HG03469 (cell line): ENCODE measurements at regions not wholly inside any gene's neighbourhood (a gene's known extent, or its start where the extent isn't known, plus 50 kb on each side); places are given as distances from the start of the nearest gene placed in this dataset.

Experiments used
- ATAC-seq: cut with Tn5 transposase; IDR thresholded peaks from one replicate; pipeline ENCODE4 v1.9.1; 2021; ENCODE audit warnings: mild to moderate bottlenecking, moderate library complexity, moderate number of reproducible peaks; ENCODE audit not compliant: unreplicated experiment

DNA sequence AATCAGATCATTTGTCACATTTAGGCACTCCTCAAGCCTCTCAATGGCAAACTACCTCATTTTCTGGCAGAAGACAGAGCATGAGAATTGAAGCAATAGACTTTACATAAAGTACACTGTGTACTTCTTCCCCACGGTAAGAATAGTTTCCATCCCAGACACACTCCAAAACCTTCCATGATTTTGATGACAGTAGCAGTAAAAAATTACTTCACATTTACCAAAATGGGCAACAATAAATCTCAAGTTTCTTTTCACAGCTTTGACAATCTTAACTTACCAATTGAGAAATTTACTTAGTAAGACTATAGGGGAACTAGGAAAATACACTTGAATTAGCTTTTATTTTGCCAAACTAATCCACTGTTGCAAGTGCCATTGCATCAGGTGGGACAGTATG, 353.8 kb downstream of the HAO1 start:
- no peak for ATAC-seq

DNA sequence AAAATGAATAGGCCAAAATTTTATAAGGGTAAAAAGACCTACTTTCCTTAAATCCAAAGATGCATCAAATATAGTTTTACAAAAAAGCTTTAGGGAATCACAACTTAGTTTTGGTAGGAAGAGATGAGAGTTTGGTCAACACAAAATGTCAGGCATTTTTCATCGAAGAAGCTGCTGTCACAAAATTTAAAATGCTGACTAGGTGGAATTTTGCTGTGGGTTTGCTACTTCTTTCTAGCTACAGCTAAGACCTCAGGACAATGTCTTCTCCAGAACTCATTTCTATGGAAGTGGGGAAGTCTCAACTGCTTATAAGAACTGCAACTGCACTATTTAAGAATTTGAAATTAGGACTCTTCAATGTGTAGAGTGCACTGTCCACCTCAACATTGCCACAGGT, 351.1 kb downstream of the HAO1 start:
- ATAC-seq: no peak

DNA sequence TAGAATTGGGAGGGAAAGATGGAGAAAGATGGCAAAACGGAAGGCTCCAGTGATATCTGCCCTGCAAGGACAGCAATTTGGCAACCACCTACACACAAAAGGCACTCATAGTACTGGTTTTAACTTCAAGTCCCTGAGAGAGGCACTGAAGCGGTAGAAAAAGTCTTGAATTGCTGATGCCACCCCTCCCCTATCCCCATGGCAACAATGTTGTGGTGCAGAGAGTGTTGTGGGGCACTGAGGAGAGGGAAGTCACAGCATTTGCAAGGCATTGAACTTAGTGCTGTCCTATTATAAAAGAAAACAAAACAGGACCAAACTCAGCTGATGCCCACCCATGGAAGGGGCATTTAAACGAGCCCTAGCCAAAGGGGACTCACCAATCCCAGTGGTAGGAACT, 343.7 kb downstream of the HAO1 start:
- ATAC-seq: no peak

DNA sequence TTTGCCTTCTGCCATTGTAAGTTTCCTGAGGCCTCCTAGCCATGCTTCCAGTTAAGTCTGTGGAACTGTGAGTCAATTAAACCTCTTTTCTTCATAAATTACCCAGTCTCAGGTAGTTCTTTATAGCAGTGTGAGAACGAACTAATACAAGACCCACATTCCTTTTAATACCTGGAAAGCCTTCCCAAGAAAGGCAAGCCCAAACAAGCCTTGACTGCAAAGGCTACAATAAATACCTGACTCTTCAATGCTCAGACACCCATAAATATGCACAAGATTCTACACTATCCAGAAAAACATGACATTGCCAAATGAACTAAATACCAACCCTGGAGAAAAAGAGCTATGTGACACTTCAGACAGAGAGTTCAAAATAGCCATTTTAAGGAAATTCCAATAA, 338.8 kb downstream of the HAO1 start:
- ATAC-seq: no peak

DNA sequence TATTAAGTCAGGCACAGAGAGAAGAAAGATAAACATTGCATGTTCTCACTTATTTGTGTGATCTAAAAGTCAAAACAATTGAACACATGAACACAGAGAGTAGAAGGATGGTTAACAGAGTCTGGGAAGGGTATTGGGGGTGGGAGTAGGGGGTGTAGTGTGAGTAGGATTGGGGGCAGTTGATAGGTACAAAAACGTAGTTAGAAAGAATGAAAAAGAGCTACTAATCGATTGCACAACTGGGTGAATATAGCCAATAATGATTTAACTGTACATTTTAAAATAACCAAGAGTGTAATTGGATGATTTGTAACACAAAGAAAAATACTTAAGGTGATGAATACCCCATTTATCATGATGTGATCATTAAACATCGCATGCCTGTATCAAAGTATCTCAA, 333.3 kb downstream of the HAO1 start:
- ATAC-seq: no peak

DNA sequence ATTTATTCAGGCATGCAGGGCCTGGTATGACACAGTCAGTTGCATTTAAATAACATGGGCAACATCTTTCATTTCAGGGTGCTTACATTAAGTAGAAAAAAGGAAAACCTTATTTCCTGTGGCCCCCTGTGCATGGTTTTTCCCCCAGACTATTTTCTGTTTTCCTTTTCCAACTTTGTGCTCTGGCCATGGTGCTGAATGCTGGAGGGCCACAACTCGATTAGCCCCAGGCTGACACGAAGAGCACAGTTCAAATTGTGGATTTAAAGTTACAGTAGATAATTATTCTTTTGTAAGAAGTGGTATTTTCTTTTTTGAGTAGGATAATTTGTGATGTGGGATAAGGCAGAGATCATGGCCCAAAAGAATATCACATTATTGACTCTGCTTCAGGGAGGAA, 332.0 kb downstream of the HAO1 start:
- no peak for ATAC-seq

DNA sequence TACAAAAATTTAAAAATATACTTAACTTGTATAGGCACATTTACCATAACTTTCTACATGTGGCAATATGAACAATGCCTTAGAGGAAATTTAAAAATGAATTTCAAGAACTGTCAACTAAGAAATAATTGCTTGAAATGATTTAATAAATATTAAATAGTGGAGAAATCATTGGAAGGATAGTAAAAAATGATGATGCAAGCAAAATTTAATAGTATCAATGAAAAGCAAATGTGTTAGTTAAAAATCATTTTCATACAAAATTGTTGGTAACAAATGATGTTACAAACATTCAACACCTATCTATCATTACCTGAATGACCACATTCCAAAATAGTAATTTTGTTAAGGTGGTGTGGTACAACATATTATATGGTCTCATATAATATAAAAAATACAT, 331.0 kb downstream of the HAO1 start:
- ATAC-seq: no peak

DNA sequence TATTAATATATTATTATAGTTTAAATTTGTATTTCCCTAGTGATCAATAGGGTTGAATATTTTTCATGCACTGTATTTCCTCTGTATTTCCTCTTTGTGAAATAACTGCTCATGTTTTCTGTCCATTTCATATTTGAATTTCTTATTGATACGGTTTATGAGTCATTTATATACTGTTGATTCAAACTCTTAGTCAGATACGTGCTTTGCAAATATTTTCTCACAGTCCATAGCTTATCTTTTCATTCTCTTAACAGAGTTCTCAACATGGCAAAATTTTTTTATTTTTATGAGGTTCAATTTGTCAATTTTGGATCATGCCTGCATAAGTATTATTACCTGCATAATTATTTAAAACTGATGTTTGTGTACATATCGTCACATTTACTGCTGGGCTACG, 329.6 kb downstream of the HAO1 start:
- no peak for ATAC-seq

DNA sequence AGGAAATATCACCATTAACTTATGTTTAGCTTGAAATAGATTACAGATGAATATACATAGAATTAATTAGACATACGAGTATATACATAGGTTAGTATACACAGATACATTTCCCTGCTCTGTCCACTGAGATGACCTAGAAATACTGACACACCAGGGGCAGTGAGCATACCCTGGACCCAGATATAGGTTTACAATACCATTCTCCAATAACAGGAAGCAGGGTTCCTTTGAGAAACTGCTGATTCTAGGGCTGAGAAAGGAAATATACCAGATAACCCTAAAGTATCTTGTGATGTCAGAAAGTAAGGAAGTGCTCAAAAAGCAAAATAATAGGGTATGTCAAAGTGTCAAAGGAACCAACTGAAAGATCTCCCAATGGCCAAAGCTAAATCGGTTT, 322.5 kb downstream of the HAO1 start:
- ATAC-seq: no peak

DNA sequence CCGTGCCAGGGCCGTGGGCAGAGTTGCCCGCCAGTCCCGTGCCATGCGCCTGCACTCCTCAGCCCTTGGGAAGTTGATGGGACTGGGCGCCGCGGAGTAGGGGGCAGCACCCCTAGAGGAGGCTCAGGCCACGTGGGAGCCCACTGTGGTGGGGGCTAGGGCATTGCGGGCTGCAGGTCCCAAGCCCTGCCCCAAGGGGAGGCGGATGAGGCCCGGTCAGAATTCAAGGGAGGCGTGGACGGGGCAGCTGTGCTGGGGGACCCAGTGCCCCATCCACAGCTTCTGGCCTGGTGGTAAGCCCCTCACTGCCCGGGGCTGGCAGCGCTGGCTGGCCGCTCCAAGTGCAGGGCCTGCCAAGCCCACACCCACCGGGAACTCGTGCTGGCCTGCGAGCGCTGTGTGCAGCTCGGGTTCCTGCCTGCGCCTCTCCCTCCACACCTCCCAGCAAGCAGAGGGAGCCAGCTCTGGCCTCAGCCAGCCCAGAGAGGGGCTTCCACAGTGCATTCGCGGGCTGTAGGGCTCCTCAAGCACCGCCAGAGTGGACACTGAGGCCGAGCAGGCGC, 317.8 kb downstream of the HAO1 start:
- ATAC-seq: no peak

DNA sequence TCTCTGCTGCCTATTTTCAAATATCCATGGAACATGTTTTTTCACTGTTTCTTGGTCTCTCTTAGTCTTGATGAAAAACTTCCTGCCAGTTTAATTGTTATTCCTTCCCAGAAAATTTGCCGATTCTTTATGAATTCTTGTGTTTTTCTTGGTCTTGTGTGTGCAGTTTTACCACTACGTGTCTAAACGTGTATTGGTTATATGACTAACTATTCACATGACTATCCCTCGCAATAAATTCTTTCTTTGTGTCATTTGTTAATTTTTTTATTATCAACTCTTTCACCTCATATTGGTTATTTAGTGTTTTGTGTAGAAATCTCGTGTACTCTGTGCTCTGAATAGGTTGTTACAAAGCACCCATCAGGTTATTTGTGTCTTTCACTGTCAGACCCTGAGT, 315.4 kb downstream of the HAO1 start:
- ATAC-seq: no peak

DNA sequence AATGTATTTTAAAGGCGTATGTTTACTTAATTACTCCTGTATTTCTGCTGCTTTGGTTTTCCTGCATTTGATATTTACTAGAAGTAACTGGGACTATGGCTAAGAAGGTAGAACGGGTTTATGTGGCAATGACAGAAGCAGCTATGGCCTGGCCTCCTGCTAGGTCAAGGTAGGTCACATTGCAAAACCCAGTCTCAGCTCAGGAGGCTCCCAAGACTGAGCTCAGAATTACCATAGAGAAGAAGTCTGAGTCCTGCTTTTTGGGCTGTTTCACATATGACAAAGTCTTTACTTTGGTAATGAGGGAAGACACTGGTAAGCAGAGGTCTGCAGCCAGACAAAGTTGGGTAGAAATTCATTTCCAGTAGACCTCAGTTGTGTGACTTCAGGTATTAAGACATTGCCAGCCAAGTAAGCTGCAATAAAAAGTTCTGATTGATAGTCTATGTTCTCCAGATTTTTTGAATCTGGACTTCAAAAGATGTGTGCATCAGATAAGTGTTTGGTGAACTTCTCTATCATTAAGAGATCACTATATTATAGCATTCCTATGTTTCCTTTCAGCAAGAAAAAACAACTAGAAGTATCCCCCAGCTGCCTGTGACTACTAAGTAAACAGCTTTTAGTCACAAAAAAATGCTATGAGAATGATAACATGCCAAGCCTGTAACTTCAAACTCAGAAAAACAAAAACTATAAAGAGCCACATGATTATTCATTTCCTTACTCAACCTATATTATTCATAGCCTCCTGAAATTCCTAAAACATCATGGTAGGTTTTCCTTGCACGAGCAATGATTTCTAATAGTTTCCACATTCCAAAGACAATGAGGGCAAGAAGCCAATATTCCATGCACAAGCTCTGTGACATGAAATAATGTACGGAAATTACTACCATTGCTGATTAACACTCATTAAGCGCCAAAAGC, 312.3 kb downstream of the HAO1 start:
- no peak for ATAC-seq

DNA sequence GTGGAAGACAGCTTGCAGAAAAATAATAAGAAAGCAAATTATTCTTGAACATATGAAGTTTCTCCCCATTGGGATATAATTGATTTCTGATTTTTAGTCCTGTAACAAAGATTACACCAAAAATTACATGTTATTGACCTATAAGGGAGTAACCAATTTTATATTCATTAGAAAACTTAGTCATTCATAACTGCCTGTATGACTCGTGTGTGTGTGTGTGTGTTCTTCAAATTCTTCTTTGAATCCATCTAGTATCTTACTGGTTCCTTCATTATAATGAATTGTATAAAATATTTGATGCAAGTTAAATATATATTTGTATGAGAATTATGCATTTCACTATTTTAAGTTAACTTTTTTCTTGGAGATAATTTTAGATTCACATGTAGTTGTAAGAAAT, 310.4 kb downstream of the HAO1 start:
- no peak for ATAC-seq

DNA sequence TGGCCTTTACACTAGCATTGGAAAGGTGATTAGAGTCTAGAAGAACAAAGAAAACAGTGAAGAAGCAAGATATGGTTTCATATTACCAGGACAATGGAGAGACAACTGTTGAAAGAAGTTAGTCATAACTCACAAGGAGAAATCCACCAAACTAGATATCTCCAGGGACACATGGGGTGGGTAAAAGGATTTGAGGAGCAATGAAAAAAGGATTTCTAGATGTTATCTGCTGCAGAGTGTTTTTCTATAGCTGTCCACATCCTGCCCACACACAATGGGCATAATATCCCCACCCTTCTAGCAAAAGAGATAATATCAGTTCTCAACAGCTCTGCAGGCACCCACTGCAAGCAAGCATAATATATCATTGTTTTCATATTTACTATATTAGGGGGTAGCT, 303.1 kb downstream of the HAO1 start:
- no peak for ATAC-seq

DNA sequence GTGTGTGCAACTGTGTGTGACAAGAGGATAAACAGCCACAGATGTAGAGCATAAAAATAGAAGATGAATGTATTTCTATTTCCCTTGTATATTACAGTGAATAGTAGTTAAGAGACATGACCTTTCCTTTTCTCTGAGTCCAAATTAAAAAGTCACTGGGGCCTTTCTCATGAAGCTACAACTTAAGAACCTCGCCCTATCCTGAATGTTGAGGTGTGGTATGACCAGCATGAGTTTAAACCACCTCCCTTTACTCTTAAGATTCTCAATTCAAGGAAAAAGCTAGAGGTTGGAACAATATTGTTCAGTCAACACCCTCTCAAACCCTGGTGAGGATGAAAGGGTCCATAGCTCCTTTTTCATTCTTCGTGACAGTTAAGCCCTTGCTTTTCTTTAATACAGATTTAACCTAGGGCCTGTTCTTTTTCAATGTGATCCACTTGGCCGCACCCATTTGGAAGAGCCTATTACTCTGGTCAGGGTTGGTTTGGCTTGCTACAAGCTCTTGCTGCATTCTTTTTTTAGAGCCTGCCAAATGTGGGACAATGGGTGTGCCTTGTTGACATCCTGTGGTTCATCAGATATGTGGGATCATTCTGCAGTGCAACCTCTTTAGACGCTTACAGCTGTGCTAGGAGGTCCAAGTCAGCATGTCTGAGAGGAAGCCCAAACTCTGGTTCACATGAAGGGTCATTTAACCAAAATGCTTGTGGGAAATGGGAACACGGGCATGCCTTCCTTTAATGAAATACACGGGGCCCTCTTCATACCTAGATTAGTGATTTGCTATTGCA, 290.0 kb downstream of the HAO1 start:
- no peak for ATAC-seq

DNA sequence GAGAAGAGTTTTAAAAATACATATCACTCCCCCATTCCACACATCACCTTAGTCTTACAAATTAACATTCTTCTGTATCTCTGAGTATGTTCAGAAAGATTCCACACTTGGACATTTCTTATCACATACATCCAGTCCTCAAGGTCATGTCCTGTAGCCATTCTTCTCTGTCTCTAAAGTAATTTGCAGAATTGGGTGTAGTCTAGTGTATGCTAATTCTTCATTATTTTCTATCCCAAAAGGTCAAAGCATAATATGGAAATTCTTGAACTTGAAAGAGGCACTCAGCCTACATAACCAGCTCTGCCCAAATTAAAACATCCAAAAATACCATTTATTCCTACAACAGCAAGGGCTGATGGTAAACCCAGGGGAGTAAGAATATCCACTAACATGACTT, 286.0 kb downstream of the HAO1 start:
- no peak for ATAC-seq

DNA sequence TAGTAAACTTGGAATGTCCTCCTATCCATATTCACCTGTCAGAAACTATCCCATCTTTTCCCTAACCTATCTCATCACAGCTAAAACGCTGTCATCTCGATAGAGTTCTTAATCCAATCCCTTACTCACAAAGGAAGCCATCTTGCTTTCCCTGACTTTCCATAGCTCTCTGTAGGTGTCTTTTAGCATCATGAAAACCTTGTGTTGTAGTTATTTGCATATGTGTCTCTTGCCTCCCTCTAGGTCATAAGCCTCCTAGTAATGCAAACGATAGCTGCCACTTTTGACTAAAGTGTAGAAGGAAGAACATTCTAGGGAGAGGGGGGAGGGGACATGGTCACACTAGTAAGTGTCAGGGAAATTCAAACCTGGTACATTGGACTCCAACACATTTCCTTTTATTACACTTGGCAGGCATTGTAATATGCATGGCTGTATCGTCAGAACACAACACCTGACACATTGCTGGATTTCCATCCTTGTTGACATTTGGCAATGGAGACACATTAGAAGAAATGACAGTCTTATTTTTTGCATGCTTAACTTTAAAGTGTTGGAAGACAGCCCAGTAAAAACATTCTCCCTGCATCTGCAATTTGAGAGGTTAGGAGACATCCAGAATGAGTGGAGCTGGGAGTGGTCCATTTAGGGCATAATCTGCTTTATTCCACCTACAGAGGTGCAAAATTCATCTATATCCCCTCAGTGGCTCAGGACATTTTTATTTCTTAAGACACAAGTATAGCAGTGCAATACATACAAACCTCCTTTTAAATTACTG, 283.4 kb downstream of the HAO1 start:
- ATAC-seq: no peak

DNA sequence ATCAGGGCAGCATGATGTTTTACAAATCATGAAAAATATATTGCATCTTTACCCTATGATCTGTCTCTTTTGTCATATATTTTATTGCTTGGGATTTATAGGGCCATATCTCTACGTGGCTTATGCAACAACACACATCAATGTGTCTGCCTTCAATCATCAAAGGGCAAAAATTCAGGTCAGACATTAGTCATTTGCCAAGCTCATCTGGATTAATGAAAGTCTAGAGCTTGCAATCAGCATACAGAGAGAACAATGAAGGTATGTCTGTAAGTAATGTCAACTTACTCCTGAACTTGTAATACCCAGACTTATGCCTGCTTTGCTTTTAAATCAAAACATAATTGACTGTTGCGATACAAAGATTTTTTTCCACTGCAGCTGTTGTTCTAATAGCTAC, 282.7 kb downstream of the HAO1 start:
- no peak for ATAC-seq

DNA sequence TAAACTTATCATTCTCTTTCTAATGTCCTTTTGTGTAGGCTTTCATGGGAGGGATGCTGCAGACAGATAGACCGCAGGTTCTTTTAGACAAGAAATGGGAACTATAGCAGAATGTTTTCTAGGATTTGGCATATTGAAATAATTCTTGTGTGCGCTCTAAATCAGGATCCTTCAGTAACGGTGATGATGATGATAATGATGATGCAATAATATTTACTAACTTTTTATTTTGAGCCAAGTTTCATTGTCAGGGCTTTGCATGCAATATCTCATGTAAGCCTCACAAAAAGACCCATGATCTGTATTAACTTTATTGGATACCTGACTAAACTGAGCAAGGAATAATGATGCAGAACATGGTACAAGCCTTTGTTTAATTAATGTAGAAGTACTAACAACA, 280.1 kb downstream of the HAO1 start:
- ATAC-seq: no peak

DNA sequence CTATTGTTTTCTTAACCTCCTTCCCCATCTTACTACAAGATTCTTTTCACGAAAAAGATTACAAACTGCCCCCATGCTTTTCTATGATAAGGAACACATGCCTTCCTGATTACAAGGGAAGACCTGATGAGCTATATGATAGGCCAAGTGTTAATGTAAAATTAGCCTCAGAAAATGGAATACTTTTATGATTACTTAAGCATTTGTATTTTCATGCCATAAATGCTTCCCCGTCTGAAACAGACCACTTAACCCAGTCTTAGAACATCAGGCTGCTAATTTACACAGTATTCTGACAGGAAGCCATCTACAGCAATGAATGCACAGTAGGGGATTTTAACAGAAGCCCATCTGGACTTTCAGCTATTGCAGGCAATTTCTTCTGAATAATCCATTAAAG, 274.9 kb downstream of the HAO1 start:
- no peak for ATAC-seq

DNA sequence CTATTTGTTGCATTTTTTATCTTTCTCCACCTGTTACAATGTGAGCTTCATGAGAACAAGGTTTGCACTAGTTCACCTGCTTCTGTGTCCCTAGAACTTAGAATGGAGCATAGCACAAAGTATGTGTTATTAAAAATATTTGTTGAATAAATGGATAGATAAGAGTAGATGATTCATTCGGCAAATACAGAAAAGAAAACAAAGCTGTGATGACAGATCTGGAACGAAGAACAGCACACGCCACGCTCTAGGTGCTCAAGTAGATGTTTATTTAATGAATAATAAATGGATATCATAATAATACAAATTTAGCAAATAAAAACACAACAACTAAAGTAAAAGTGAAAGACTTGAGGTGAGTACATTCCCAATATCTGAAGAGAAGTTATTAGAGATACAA, 273.1 kb downstream of the HAO1 start:
- ATAC-seq: no peak
